ENCODE measurements at regions not wholly inside any gene's neighbourhood (a gene's known extent, or its start where the extent isn't known, plus 50 kb on each side); places are given as distances from the start of the nearest gene placed in this dataset.

DNA sequence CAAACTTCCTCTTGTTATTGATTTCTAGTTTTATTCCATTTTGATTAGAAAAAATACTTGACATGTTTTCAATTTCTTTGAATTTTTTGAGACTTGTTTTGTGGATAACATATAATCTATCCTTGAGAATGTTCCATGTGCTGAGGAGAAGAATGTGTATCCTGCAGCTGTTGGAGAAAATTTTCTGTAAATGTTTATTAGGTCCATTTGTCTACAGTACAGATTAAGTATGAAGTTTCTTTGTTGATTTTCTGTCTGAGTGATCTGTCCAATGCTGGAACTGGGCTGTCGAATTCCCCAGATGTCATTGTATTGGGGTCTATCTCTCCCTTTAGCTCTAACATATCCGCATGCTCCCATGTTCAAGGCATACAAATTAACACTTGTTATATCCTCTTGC is 251.2 kb downstream of the CSNK1G3 start:
- H3K27me3 Mint-ChIP-seq = no peaks in the 10 kb centered on the region
- no peaks in the 10 kb centered on the region for H3K4me1 Mint-ChIP-seq (ENCODE audit: low read depth)
- H3K36me3 Mint-ChIP-seq (ENCODE audit: low read depth) = no peaks in the 10 kb centered on the region
- H3K27ac Mint-ChIP-seq = no peak overlapping the region
- peaks cover 15% of the 10 kb centered on the region for H3K9me3 Mint-ChIP-seq
- no peak overlapping the region for H3K4me3 Mint-ChIP-seq

DNA sequence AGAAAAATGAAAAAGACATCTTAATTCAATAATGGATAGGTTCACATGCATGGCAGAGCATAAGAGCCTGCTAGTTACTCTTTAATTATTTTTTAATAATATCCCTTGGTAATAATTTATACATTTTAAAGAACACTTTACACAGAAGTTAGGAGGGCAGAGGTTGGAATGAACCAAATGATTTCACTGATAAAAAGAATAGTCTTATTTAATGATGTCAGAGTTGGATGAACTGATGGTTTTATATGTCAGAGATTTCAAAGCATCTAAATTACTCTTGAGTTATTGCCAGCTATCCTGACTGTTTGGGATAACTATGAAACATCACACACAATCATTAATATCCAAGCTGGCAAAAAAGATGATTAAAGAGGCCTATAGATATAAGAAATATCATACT is 244.8 kb downstream of the CSNK1G3 start:
- Mint-ChIP-seq H3K4me3 (no peak overlapping the region), H3K36me3 (ENCODE audit: low read depth) (no peaks in the 10 kb centered on the region), H3K9me3 (peaks cover 4% of the 10 kb centered on the region), H3K27ac (no peak overlapping the region), H3K4me1 (ENCODE audit: low read depth) (no peaks in the 10 kb centered on the region), H3K27me3 (no peaks in the 10 kb centered on the region)

DNA sequence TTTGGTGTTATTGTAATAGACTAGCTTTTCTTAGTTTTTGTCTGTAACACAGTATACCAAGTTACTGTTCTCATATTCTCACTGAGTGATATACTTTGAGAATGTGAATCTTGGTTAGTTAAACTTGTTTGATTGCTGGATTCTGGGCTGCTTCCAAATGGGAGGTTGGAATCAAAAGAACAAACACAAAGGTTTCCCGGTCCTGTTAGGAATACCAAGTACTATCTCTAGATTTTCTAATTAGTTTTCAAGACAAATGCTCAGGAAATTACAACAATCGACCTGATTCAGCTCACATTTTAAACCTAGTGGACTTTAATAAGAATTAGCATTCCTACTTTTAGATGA is 244.3 kb downstream of the CSNK1G3 start:
- Mint-ChIP-seq H3K4me1 (ENCODE audit: low read depth) (no peaks in the 10 kb centered on the region), H3K27me3 (no peaks in the 10 kb centered on the region), H3K4me3 (no peak overlapping the region), H3K9me3 (peaks cover 4% of the 10 kb centered on the region), H3K27ac (no peak overlapping the region), H3K36me3 (ENCODE audit: low read depth) (no peaks in the 10 kb centered on the region)

DNA sequence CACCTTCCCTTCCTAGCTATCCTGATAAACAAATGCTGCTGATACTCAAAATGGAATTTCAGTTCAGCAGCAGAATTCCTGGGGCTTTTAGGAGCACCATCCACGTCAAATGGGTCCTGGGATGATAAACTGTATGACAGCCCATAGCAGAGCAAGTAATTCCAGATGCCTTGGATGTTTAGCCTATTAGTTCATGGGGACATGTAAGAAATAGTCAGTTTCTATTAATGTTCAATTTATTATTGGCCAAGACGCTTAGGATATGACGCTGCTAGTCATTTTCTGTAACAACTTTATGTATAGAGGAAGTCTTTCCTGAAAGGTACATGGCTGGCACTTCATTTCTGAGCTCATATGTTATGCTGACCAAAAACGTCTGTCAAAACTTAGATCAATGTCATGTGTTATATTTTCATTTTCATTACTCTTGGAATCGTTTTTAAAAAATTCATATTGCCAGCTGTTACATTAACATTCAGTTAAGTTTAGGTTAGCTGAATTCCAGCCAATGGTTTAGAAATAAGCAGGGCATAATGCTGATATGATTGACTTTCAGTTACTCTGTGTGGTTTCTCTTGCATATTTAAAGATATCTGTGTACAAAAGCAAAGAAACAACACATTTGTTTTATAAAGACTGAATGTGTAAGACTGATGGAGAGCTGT is 243.8 kb downstream of the CSNK1G3 start:
- H3K36me3 Mint-ChIP-seq (ENCODE audit: low read depth) = no peaks in the 10 kb centered on the region
- H3K27me3 Mint-ChIP-seq = no peaks in the 10 kb centered on the region
- no peak overlapping the region for H3K4me3 Mint-ChIP-seq
- no peak overlapping the region for H3K27ac Mint-ChIP-seq
- peaks cover 4% of the 10 kb centered on the region for H3K9me3 Mint-ChIP-seq
- no peaks in the 10 kb centered on the region for H3K4me1 Mint-ChIP-seq (ENCODE audit: low read depth)

DNA sequence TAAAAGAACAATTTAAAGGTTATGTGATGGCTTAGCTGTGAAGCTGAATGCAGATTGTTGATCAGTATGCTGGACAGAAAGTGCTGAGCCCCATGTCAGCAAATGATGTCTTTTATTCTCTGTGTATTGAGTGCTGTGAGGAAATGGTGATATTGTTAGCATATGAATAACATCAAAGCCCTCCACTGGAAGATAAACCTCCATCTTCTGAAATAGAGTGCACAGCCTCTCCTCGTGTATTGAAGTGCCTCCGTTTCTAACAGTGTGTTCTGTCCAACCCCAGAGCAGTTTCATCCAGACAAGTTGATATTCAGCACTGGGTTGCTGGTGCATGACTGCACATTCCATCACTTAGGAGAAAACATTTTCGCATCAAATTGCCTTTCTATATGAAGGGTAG is 242.9 kb downstream of the CSNK1G3 start:
- Mint-ChIP-seq H3K36me3 (ENCODE audit: low read depth) (no peaks in the 10 kb centered on the region), H3K4me3 (no peak overlapping the region), H3K4me1 (ENCODE audit: low read depth) (no peaks in the 10 kb centered on the region), H3K27me3 (no peaks in the 10 kb centered on the region), H3K9me3 (peaks cover 4% of the 10 kb centered on the region), H3K27ac (no peak overlapping the region)

DNA sequence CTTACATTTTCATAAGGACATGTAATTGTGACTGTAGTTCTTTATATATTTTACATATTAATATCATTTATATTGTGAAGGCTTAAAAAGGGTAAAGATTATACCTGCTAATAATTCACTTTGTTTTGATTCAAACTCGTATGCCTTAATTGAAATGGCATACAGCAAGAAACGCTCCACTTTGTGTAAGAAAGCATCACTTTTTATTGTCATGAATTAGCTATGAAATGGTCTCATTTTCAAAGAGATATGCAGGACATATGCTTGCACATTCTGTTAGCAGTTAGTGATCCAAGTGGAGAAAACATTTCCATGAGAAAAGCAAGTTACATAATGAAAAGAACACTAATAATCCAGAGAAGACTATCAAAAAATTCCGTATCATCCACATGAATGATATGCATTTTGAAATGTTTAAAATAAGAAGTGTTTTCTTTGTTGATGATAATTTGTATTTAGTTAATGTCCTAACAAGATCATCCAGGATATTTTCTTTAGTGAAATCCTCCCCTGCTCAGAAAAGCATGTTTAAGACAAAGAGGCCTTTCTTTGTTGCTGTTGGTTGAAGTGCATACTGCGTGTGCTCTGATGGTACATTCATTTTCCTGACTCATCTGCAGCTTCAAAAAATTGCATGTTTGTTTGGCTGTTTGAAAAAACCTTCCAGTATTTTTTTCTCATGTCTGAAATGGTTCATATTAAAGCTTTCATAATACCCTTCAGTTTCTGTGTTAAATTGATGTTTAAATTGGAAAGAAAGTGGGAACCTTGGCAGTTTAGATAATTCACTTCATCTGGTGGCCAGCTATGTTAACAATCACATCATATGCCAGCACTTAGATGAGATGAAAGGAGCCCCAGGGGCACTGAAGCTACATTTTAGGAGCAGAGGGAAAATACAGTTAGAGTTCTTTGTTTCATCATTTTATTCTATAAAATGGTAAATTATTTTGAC is 242.2 kb downstream of the CSNK1G3 start:
- Mint-ChIP-seq H3K27me3 (no peaks in the 10 kb centered on the region), H3K4me1 (ENCODE audit: low read depth) (no peaks in the 10 kb centered on the region), H3K36me3 (ENCODE audit: low read depth) (no peaks in the 10 kb centered on the region), H3K27ac (no peak overlapping the region), H3K9me3 (peaks cover 4% of the 10 kb centered on the region), H3K4me3 (no peak overlapping the region)

DNA sequence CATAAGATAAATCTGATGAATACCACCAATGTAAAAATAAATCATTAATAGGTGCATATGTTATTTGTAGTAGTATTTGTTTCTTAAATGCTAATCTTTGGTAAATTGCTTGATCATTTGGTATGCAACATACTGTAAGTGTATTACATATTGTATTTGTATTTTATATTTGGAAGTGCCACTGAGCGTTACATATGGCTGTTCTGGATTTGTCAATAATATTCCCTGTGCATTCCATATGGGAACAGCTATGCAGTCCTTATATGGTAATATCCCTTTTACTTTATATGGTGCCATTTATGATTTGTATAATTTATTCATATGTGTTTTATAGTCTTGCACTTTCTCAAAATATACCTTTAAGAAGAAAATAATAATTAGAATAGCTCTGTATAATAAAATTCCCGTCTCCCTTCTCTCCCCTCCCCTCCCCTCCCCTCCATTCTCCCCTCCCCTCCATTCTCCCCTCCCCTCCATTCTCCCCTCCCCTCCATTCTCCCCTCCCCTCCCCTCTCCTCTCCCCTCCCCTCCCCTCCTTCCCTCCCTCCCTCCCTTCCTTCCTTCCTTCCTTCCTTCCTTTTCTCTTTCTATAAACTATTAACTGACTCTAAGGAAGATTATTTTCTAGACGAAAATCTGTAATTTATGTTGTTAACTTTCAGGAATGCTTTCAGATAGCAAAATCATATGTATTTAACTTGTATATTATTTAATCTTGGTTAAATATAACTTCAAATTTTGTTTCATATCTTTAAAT is 241.4 kb downstream of the CSNK1G3 start:
- no peaks in the 10 kb centered on the region for H3K36me3 Mint-ChIP-seq (ENCODE audit: low read depth)
- no peak overlapping the region for H3K4me3 Mint-ChIP-seq
- no peak overlapping the region for H3K27ac Mint-ChIP-seq
- no peaks in the 10 kb centered on the region for H3K4me1 Mint-ChIP-seq (ENCODE audit: low read depth)
- no peaks in the 10 kb centered on the region for H3K27me3 Mint-ChIP-seq
- H3K9me3 Mint-ChIP-seq = no peaks in the 10 kb centered on the region

DNA sequence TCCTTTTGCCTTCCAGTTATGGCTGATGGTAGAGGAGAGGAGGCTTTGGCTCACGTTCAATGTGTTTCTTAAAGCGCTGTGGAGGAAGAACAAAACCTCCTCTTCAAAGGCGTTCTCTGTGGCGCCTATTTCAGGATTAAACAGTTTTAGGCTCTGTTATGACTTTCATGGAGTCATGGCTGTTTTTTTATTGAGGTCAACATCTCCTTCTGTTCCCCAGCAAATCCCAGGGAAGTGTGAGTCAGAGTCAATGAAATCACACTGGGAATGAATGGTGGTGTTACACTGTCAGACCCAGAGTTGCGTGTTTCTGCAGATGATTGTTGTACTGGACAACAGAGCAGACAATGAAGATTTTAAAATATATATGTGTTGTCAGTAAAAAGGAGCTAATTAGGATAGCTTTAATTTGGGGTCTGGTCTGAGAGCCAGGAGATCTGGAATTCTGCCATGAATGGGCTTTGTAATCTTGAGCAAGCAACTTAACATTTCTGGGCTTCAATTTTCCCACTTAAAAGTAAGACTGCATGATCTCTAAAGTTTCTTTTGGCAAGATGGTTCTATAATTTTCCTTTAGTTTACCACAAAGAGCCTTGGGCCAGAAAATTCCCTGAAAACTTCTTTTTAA is 240.7 kb downstream of the CSNK1G3 start:
- H3K27ac Mint-ChIP-seq = no peak overlapping the region
- H3K4me3 Mint-ChIP-seq = no peak overlapping the region
- H3K4me1 Mint-ChIP-seq (ENCODE audit: low read depth) = no peaks in the 10 kb centered on the region
- H3K27me3 Mint-ChIP-seq = no peaks in the 10 kb centered on the region
- H3K36me3 Mint-ChIP-seq (ENCODE audit: low read depth) = no peaks in the 10 kb centered on the region
- no peaks in the 10 kb centered on the region for H3K9me3 Mint-ChIP-seq

DNA sequence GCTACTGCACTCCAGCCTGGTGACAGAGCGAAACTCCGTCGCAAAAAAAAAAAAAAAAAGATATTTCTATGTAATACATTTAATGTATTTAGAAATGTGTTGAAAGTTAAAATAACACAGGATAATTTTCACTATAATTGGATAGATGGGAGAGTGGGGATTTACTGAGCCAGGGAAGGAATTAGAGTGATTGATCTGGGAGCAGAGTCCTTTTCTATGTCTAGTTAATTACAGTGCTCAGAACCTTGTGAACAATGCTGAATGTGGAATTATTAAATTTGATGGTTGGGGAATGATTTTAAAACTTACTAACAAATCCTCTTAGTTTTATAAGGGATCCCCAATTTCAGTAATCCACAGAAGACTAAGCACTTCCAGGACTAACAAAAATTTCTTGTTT is 239.7 kb downstream of the CSNK1G3 start:
- no peaks in the 10 kb centered on the region for H3K4me1 Mint-ChIP-seq (ENCODE audit: low read depth)
- H3K27me3 Mint-ChIP-seq = no peaks in the 10 kb centered on the region
- H3K27ac Mint-ChIP-seq = no peak overlapping the region
- no peak overlapping the region for H3K4me3 Mint-ChIP-seq
- H3K9me3 Mint-ChIP-seq = no peaks in the 10 kb centered on the region
- H3K36me3 Mint-ChIP-seq (ENCODE audit: low read depth) = no peaks in the 10 kb centered on the region

DNA sequence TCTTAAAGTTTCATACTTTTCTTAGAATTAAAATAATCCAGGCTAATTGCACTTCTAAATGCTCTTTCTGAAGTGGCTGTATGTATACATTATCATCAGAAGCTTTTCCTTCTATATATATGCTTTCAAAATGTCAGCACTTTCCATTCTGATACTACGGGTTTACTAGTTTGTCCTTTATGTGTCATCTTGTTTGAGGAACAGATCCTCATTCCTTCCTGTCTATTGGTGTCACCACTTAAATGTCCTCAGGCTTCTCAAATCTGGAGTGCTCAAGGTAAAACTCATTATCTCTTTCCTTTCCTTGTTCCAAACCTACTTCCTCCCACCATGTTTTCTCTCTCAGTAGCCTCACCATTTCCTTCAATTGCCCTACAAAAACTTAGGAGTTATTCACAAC is 236.3 kb downstream of the CSNK1G3 start:
- Mint-ChIP-seq H3K9me3 (no peaks in the 10 kb centered on the region), H3K36me3 (ENCODE audit: low read depth) (no peaks in the 10 kb centered on the region), H3K27ac (no peak overlapping the region), H3K27me3 (no peaks in the 10 kb centered on the region), H3K4me3 (no peak overlapping the region), H3K4me1 (ENCODE audit: low read depth) (no peaks in the 10 kb centered on the region)

DNA sequence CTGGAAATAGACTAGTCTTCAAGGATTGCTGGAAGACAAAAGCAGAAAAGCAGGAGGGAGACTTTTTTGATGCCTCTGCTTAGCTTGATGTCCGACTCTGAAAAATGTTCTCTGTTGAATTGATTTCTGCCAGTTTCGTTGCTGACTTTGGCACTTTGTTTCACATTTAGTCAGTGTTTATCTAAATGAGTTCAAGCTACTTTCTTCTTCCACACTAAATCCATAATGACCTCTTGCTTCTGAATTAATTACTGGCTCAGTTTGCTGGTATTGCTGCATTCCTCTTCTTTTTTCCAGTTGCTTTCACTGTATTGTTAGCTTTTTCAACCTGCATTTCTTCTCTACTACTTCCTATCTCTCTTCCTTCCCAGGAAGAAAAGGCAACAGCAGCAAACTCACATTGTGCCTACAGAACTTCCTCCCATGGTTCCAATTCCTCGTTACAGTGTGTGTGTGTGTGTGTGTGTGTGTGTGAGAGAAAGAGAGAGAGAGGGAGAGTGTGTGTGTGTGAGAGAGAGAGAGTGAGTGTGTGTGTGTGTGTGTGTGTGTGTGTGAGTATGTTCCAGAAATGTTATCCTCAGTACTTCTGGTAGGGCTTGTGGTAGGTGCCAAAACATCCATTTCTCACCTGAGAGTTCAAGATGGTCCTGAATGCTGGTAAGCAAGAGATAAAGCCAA is 234.8 kb downstream of the CSNK1G3 start:
- H3K4me1 Mint-ChIP-seq (ENCODE audit: low read depth) = no peaks in the 10 kb centered on the region
- H3K27me3 Mint-ChIP-seq = no peaks in the 10 kb centered on the region
- no peak overlapping the region for H3K4me3 Mint-ChIP-seq
- H3K27ac Mint-ChIP-seq = no peak overlapping the region
- H3K36me3 Mint-ChIP-seq (ENCODE audit: low read depth) = no peaks in the 10 kb centered on the region
- no peaks in the 10 kb centered on the region for H3K9me3 Mint-ChIP-seq

DNA sequence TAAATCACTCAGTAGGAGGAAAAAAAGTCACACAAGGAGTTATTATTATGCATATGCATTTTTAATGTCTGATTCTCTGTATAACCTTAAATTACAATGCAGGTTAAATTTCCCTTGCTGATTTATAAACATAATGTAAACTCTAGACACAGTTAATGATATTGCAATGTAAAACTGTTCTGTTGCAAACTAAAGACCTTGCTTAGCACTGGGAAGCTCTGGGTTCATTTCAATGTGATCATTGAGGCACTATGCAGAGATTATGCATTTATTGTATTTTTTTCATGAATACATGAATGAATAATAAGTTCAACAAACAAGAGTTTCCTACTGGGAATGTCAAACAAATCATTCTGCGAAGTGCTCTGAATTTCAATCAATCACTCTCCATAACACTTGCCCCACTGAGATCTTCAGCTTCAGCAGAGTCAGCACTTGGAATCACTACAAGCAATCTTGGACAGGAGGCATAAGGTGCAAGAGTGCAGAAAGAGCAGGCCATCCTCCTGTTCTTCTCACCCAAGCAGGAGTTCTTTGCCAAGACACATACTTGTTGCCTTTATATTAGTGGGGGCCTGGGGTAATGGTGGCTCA is 232.1 kb downstream of the CSNK1G3 start:
- Mint-ChIP-seq H3K27ac (no peak overlapping the region), H3K4me3 (no peak overlapping the region), H3K4me1 (ENCODE audit: low read depth) (no peaks in the 10 kb centered on the region), H3K36me3 (ENCODE audit: low read depth) (no peaks in the 10 kb centered on the region), H3K9me3 (no peaks in the 10 kb centered on the region), H3K27me3 (no peaks in the 10 kb centered on the region)

DNA sequence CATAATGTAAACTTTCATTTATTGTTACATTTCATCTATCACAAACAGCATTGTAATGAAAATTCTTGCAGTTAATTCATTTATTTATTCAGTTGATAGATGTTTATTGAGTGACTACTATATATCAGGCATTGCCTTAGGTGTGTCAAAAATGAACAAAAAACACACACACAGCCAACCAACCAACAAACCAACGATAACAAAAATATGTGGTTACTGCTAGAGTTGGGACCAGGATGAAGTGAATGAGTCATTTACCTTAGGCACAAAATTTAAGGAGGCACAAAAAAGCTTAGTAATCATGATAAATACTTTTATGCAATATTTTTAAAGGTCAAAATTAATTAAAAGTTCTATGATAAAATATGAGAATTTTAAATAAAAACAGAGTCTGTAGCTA is 223.4 kb downstream of the CSNK1G3 start:
- H3K27me3 Mint-ChIP-seq = no peaks in the 10 kb centered on the region
- H3K4me1 Mint-ChIP-seq (ENCODE audit: low read depth) = no peaks in the 10 kb centered on the region
- no peaks in the 10 kb centered on the region for H3K36me3 Mint-ChIP-seq (ENCODE audit: low read depth)
- peaks cover 18% of the 10 kb centered on the region for H3K9me3 Mint-ChIP-seq
- H3K4me3 Mint-ChIP-seq = no peak overlapping the region
- no peak overlapping the region for H3K27ac Mint-ChIP-seq

DNA sequence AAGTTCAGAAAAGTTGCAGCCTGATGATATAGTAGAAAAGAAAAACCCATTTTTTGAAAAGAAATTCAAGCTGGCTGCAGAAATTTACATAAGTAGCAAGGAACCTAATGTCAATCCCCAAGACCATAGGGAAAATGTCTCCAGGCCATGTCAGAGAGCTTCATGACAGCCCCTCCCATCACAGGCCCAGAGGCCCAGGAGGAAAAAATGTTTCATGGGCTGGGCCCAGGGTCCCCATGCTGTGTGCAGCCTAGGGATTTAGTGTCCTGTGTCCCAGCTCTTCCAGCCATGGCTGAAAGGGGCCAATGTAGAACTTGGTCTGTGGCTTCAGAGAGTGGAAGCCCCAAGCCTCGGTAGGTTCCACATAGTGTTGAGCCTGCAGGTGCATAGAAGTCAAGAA is 220.3 kb downstream of the CSNK1G3 start:
- H3K27ac Mint-ChIP-seq = no peak overlapping the region
- H3K36me3 Mint-ChIP-seq (ENCODE audit: low read depth) = no peaks in the 10 kb centered on the region
- no peak overlapping the region for H3K4me3 Mint-ChIP-seq
- no peaks in the 10 kb centered on the region for H3K27me3 Mint-ChIP-seq
- H3K9me3 Mint-ChIP-seq = peaks cover 30% of the 10 kb centered on the region
- H3K4me1 Mint-ChIP-seq (ENCODE audit: low read depth) = no peaks in the 10 kb centered on the region

Measured in stimulated activated naive CD8-positive, alpha-beta T cell treated with anti-CD3 and anti-CD28 coated beads, Interleukin-15, Interleukin-2, amounts not matched to agents 100 ng/mL and 50 ng/mL, for 24 hours (primary cell).